Spleen (tissue), 7 donors: ENCODE measurements at regions not wholly inside any gene's neighbourhood (a gene's known extent, or its start where the extent isn't known, plus 50 kb on each side); places are given as distances from the start of the nearest gene placed in this dataset.

Experiments used
- POLR2A ChIP-seq, 3 donors: fragments of 450-650 bp; IDR thresholded peaks; one replicate each; pipeline ENCODE4 v1.5.1; 2017; ENCODE audit warnings: antibody characterized with exemption in 3 of 3, mild to moderate bottlenecking in 1 of 3
- POLR2AphosphoS5 ChIP-seq, 3 donors: sonication (generic); formaldehyde crosslinking; IDR thresholded peaks; one replicate each; pipeline ENCODE4 v1.5.1; 2017; ENCODE audit warnings: antibody characterized with exemption in 3 of 3
- TF ChIP-seq, protein P1 (sequence below), 11 experiments: fragments of 200-600 bp in 7 of 11; fragments of 450-650 bp in 4 of 11; sonication (generic) in 4 of 11; IDR thresholded peaks in 8 of 11; conservative IDR thresholded peaks in 3 of 11; 1 replicate in 7 of 11; 2 replicates in 4 of 11; pipeline versions ENCODE4 v1.4.0 to v1.8.0; 2016 to 2021; ENCODE audit warnings: antibody characterized with exemption in 11 of 11, inconsistent platforms in 4 of 11, mild to moderate bottlenecking in 1 of 11
- donor health status: DM: no; HTN: no; CAD: no; lungs with moderate emphysema.
- donor health status: DM: no; HTN: no; CAD: no.
- donor health status: DM: no; HTN: no; CAD: no.

DNA sequence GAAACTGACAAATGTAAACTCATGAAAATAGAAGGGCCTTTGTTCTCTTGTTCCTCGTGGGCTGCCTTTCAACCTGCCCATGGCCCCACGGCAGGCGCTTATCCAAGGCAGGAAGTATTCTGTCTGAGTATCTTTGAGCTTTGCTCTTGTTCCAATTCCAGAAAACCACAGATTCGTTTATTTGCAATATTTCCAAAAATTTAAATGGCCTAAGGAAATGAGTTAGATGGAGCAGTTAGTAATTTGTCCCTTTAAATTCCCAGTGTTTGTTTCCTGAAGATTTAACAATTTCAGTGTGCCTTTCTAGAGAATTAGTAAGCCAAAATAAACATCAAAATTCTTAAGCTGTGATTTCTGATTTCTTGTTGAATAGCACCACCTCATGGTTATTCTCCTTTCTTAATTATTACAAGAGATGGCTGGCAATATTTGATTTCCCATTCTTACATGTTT lies 299.4 kb upstream of the RASA1 start:
- TF ChIP-seq, protein P1, sequence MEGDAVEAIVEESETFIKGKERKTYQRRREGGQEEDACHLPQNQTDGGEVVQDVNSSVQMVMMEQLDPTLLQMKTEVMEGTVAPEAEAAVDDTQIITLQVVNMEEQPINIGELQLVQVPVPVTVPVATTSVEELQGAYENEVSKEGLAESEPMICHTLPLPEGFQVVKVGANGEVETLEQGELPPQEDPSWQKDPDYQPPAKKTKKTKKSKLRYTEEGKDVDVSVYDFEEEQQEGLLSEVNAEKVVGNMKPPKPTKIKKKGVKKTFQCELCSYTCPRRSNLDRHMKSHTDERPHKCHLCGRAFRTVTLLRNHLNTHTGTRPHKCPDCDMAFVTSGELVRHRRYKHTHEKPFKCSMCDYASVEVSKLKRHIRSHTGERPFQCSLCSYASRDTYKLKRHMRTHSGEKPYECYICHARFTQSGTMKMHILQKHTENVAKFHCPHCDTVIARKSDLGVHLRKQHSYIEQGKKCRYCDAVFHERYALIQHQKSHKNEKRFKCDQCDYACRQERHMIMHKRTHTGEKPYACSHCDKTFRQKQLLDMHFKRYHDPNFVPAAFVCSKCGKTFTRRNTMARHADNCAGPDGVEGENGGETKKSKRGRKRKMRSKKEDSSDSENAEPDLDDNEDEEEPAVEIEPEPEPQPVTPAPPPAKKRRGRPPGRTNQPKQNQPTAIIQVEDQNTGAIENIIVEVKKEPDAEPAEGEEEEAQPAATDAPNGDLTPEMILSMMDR (IDR thresholded peaks at IDR 0.05 in 8 of 11, conservative IDR thresholded peaks at IDR 0.05 in 3 of 11): peak in 7 of 11 experiments; percentile 20 to 38 (median 30)
- TF ChIP-seq POLR2A (IDR thresholded peaks at IDR 0.05) (no peak), POLR2AphosphoS5 (IDR thresholded peaks at IDR 0.05) (no peak)
